Suprapubic skin (tissue), 4 donors: ENCODE measurements at regions not wholly inside any gene's neighbourhood (a gene's known extent, or its start where the extent isn't known, plus 50 kb on each side); places are given as distances from the start of the nearest gene placed in this dataset.

Experiments
- CTCF ChIP-seq, 2 donors: fragments of 200-600 bp in 1 of 2; fragments of 450-650 bp in 1 of 2; sonication (generic) in 1 of 2; IDR thresholded peaks; one replicate each; pipeline ENCODE4 v1.5.1; 2016 to 2019; ENCODE audit warnings: antibody characterized with exemption in 2 of 2, mild to moderate bottlenecking in 1 of 2, moderate library complexity in 1 of 2
- EP300 ChIP-seq: sonication (generic); formaldehyde crosslinking; IDR thresholded peaks from one replicate; pipeline ENCODE4 v1.6.1; 2017; ENCODE audit warnings: antibody characterized with exemption
- POLR2AphosphoS5 ChIP-seq, 3 donors: sonication (generic); formaldehyde crosslinking; IDR thresholded peaks; one replicate each; pipeline ENCODE4 v1.6.1; 2017; ENCODE audit warnings: antibody characterized with exemption in 3 of 3

GRCh38 chr10:10600004-10600403, 417.7 kb upstream of the CELF2 start:
- TF ChIP-seq CTCF (IDR thresholded peaks at IDR 0.05) (no peak), POLR2AphosphoS5 (IDR thresholded peaks at IDR 0.05) (no peak), EP300 (no peak)
